T follicular helper cell (primary cell): ENCODE measurements at regions not wholly inside any gene's neighbourhood (a gene's known extent, or its start where the extent isn't known, plus 50 kb on each side); places are given as distances from the start of the nearest gene placed in this dataset.

Experiments
- DNase-seq: peaks from one replicate; pipeline ENCODE4 v3.0.0-alpha.2; 2020; ENCODE audit warnings: low read depth

DNA sequence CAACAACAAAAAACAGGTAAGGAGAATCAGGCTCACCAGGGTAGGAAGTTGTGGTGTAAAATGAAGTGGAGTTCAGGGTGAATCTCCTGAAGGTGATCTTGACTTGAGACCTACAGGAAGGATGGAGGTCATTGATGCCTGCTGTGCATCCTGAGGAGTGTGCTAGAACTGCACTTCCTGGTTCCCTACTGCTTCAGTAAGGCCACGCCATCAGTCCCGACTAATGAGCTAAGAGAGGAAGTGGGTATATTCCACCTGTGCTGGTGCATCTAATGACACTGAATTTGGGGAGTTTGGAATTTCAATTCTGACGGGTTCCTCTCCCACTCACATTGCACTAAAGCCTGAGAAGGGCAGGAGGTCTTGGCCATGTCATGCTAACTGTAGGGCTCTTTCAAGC lies 349.3 kb upstream of the SLC14A2 start:
- no peak for DNase-seq

DNA sequence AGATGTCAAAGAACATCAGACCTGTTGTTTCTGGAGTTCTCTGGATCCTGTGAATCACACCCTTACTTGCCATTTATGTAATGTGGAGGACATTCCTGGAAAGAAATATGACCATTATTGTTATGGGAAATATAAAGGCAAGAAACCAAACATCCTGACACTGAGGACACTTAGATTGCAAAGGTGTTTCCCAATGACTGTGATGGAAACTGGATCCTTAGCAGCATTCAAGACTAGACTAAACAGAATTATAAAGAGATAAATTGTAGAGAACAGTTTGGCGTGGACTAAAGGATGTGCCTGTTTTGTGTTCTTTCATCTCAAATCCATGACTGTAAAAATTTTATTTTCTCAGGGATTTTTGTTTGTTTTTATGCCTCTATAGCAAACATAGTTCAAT lies 347.7 kb upstream of the SLC14A2 start:
- DNase-seq, result no peak

DNA sequence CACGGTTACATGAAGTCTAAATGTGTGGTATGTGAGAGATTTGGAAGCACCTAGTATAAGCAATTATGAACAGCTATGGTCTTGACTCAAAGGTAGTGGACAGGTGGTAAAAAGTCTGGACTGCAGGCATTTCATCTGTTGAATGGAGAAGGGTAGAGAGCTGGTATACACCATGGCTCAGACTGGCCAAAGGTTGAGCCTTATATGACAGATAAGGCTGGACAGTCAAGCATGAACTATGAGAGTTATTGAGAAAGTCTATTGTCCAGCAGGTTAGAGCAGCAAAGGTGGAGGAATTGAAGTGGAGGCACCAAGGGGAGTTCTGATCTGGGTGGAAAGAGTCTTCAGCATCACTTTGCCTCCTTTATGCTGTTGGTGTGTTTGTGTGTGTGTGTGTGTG lies 346.7 kb upstream of the SLC14A2 start:
- no peak for DNase-seq

- DNase-seq, result no peak
These were observed 344.9 kb upstream of the SLC14A2 start for GRCh38 chr18:45270289-45270771.

DNA sequence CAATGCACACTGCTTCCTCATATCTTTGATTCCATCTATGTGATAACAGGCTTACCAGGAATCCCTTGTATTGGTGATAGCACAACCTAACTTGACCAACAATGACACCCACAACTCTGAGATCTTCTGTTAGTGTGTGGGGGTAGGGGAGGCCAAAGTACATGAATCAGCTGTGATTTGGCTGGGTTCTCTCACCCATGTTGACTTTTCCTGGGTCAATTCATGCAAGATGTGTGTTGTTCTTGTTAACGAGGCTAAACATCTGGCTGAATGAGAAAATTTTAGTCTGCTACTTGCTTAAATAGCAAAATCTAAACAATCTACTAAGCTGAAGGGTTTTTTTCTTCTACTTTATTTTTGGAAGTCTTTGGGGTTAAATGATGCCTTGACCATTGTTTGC lies 341.2 kb upstream of the SLC14A2 start:
- DNase-seq, result no peak

GRCh38 chr18:45275367-45276113 lies 339.7 kb upstream of the SLC14A2 start:
- DNase-seq, result no peak

- no peak for DNase-seq
These were observed 338.4 kb upstream of the SLC14A2 start for GRCh38 chr18:45276878-45277277.

DNA sequence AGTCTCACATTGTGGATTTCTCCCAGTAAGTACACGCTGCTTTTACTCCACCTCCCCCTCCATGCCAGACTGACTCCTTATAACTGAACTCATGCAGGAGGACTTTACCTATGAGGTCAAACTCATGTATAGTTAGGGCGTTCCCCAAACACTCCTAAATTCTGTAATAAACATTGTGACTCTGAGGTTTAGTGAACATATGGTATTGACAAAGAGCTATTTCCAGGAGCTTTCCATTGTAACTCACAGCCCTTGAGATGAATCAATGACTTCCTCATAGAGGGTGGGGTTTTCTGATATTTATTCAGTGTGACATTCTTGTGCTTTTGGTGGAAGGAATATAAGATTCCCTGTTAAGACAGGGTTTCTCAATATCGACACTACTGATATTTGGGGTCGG lies 337.4 kb upstream of the SLC14A2 start:
- no peak for DNase-seq

- no peak for DNase-seq
These were observed 334.6 kb upstream of the SLC14A2 start for GRCh38 chr18:45280481-45281276.

DNA sequence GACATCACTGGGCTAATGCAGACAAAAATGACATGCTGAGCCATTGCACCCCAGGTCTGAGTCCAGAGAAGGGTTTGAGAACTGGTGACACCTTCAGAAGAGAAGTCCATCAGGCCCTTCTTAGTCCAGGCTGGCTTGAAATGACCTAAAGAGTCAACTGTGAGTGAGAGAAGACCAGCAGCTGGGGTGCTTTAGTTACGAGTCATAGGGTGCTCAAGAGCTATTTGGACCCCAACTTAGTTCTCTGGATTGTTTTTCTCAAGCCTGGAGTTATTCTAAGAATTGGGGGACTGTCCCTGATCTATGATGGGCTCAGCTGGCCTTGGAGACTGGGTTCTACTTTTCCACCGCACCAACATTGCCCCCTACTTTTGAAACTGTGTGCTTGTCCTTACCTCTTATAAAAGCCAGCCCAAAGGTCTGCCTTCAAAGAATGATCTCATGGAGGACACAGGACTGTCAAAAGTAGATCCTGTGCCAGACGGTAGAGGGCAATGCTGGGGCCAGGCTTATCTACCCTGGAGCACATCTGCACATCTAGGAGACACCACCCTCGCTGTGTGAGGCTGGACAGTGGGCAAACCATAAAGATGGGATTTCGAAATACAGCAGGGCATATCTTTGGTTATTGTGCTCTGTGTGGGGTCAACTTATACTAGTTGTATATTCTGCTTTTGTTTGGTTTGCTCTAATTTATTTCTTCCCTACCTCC lies 333.0 kb upstream of the SLC14A2 start:
- no peak for DNase-seq

DNA sequence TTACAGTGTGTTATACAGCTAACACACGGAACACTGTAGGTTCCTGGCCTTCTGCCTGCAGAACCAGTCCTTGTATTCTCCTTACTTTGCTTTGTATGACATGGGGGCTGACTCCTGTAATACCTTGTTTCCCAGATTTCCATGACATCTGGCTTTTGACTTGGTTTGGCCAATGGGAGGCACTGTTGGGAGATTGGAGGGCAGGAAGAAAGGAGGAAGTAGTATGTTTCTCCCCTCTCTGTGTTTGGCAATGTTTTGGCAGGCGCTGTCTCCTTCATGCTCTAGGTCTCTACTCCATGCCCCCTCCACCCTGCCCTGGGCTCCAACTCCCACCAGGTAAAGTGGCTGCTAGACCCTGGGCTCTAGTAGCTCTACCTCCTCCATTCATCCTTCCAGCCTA lies 331.1 kb upstream of the SLC14A2 start:
- DNase-seq, result no peak

GRCh38 chr18:45284851-45285250 lies 330.4 kb upstream of the SLC14A2 start:
- no peak for DNase-seq

- DNase-seq, result no peak
These were observed 330.0 kb upstream of the SLC14A2 start for GRCh38 chr18:45285251-45285650.

DNA sequence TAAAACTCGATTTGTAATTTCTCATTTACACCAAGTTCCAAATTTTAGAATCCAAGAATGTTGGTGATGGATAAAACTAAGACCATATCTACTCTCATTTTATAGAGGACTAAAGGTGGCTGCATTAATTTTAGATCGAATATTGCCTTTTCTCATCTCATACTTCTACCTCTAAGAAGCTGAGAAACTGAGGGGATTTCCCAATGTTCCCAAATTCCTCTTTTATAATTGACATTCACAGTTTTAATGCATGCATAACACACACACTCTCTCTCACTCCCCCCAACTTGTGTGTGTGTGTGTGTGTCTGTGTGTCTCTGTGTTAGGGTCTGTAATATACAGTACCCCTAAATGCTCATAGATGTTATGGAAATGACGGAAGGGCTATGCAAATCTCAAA lies 328.8 kb upstream of the SLC14A2 start:
- DNase-seq, result no peak

GRCh38 chr18:45287531-45287930 lies 327.7 kb upstream of the SLC14A2 start:
- no peak for DNase-seq

DNA sequence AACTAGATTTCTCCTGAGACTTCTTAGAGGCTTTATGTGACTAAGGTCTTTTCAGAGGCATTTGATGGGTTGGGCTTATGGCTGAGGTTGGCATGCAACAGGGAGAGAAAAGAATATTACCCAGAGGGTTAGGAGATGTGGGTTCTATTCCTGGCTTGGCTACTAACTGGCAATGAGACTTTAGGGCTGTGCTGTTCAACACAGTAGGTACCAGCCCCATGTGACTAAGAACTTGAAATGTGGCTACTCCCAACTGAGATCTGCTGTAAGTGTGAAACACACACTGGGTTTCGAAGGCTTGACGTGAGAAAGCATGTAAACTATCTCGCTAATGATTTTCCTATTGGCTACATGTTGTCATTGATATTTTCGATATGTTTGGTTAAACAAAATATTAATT lies 324.9 kb upstream of the SLC14A2 start:
- no peak for DNase-seq

GRCh38 chr18:45291621-45292615 lies 323.4 kb upstream of the SLC14A2 start:
- no peak for DNase-seq

GRCh38 chr18:45295388-45295787 lies 319.9 kb upstream of the SLC14A2 start:
- no peak for DNase-seq

DNA sequence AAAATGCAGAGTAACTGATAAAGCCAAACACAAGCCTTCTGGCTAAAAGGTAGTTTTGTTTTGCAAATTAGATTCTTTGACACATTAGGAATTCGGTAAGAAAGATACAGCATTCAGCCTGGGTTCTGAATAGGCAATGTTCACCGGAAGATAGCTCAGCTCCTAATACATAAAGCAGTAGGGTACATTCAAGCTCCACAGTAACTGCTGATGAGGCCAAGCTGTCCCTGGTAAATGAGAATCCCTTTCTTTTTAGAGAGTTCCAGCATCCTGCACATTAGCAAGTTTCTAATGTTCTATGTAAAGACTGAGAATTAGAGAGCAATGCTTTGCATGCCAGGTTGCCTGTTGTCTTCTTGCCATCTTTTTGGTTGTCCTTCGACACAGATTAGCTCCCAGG lies 316.3 kb upstream of the SLC14A2 start:
- no peak for DNase-seq

- DNase-seq, result no peak
These were observed 312.2 kb upstream of the SLC14A2 start for GRCh38 chr18:45303026-45303425.

DNA sequence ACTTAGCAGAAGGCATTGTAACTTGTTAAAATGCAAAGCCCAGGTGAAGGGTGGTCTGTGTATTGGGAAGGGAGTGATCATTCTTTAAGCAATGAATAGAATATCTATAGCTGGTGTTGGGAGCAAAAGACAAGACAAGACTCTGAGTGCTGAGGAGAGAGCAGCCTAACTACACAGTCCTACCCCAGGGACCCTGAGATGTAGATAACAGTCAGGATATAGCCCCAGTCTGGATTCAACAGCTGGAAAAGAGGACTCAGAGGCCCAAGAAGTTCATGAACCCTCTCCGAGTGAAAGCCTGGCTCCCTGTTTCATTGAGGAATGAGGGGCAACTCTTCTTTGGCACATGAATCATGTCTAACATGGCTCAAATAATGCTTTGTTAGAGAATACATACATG lies 310.7 kb upstream of the SLC14A2 start:
- no peak for DNase-seq
